HCT116 (cell line): ENCODE measurements at regions not wholly inside any gene's neighbourhood (a gene's known extent, or its start where the extent isn't known, plus 50 kb on each side); places are given as distances from the start of the nearest gene placed in this dataset.

Experiments used
- CBX3 ChIP-seq: IDR thresholded peaks from 2 replicates; pipeline ENCODE4 v1.6.1; 2012; ENCODE audit warnings: low read depth
- CEBPB ChIP-seq: IDR thresholded peaks from 2 replicates; pipeline ENCODE4 v1.6.1; 2012; ENCODE audit warnings: low read depth
- EZH2phosphoT487 ChIP-seq: fragments of 200-600 bp; IDR thresholded peaks from 2 replicates; pipeline ENCODE4 v1.6.1; 2018; ENCODE audit warnings: antibody characterized with exemption, borderline replicate concordance
- POLR2AphosphoS5 ChIP-seq: IDR thresholded peaks from 2 replicates; pipeline ENCODE4 v1.6.1; 2011; ENCODE audit warnings: mild to moderate bottlenecking, low read depth, low read length, moderate library complexity
- SIN3A ChIP-seq: IDR thresholded peaks from 2 replicates; pipeline ENCODE4 v1.6.1; 2012; ENCODE audit warnings: low read depth
- SP1 ChIP-seq: IDR thresholded peaks from 2 replicates; pipeline ENCODE4 v1.6.1; 2012; ENCODE audit warnings: low read depth
- SRF ChIP-seq: IDR thresholded peaks from 2 replicates; pipeline ENCODE4 v1.6.1; 2012; ENCODE audit warnings: low read depth
- YY1 ChIP-seq: IDR thresholded peaks from 2 replicates; pipeline ENCODE4 v1.6.1; 2011; ENCODE audit warnings: low read length, low read depth, moderate library complexity, mild to moderate bottlenecking; ENCODE audit not compliant: insufficient replicate concordance; ENCODE audit errors: extremely low read depth
- ZFX ChIP-seq: fragments of 450-650 bp; IDR thresholded peaks from 2 replicates; pipeline ENCODE4 v1.6.1; 2017
- TF ChIP-seq, protein P1 (sequence below): IDR thresholded peaks from 2 replicates; pipeline ENCODE4 v1.6.1; 2012; ENCODE audit warnings: low read depth
- TF ChIP-seq, protein P2 (sequence below), 3 experiments: fragments of 200-600 bp in 1 of 3; sonication (generic) in 1 of 3; IDR thresholded peaks in 2 of 3; conservative IDR thresholded peaks in 1 of 3; 2 replicates each; pipeline ENCODE4 v1.5.1; 2012 to 2017; ENCODE audit warnings: low read depth in 2 of 3, low read length in 2 of 3, antibody characterized with exemption in 1 of 3, borderline replicate concordance in 1 of 3, control low read depth in 1 of 3, mild to moderate bottlenecking in 1 of 3, mixed read lengths in 1 of 3, mixed run types in 1 of 3, moderate library complexity in 1 of 3; ENCODE audit not compliant: insufficient read depth in 1 of 3

DNA sequence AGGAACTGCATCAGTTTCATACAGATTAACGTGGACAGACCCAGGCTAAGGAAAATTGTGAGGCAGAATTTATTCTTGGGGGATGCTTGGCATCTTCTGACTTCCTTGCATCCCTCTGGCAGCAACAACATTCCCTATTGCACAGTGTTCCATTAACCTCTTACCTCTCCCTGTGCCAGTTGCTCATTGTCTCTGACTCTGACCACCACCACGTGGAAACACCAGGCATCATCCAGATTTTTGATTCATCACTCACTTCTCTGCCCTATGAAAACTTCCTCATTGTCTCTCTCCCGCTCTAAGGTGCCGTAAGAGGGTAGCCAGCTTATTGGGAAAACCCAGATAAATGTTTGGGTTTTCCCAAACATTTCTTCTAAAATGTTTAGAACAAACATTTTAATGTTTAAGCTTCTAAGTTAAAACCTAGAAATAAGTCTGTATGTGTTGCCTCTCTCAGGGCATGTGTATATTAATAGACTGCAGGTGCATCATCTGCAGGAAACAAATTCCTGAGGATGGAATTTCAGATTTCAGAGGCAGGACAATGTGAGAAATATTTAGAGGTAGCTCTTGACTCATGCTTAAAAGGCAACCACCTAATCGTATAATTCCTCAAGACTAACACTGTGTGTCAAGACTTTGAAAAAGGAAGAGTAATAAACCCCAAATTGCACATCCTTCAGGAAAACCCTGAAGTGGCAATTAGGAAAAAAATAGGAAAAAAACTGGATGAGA, 64.5 kb upstream of the SLC35F4 start:
- TF ChIP-seq SIN3A = no peak
- no peak for TF ChIP-seq CEBPB
- no peak for TF ChIP-seq CBX3
- TF ChIP-seq, protein P1, sequence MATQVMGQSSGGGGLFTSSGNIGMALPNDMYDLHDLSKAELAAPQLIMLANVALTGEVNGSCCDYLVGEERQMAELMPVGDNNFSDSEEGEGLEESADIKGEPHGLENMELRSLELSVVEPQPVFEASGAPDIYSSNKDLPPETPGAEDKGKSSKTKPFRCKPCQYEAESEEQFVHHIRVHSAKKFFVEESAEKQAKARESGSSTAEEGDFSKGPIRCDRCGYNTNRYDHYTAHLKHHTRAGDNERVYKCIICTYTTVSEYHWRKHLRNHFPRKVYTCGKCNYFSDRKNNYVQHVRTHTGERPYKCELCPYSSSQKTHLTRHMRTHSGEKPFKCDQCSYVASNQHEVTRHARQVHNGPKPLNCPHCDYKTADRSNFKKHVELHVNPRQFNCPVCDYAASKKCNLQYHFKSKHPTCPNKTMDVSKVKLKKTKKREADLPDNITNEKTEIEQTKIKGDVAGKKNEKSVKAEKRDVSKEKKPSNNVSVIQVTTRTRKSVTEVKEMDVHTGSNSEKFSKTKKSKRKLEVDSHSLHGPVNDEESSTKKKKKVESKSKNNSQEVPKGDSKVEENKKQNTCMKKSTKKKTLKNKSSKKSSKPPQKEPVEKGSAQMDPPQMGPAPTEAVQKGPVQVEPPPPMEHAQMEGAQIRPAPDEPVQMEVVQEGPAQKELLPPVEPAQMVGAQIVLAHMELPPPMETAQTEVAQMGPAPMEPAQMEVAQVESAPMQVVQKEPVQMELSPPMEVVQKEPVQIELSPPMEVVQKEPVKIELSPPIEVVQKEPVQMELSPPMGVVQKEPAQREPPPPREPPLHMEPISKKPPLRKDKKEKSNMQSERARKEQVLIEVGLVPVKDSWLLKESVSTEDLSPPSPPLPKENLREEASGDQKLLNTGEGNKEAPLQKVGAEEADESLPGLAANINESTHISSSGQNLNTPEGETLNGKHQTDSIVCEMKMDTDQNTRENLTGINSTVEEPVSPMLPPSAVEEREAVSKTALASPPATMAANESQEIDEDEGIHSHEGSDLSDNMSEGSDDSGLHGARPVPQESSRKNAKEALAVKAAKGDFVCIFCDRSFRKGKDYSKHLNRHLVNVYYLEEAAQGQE = no peak
- no peak for TF ChIP-seq POLR2AphosphoS5
- no peak for TF ChIP-seq ZFX
- TF ChIP-seq SP1 = no peak
- TF ChIP-seq EZH2phosphoT487 = no peak
- no peak for TF ChIP-seq YY1
- TF ChIP-seq, protein P2, sequence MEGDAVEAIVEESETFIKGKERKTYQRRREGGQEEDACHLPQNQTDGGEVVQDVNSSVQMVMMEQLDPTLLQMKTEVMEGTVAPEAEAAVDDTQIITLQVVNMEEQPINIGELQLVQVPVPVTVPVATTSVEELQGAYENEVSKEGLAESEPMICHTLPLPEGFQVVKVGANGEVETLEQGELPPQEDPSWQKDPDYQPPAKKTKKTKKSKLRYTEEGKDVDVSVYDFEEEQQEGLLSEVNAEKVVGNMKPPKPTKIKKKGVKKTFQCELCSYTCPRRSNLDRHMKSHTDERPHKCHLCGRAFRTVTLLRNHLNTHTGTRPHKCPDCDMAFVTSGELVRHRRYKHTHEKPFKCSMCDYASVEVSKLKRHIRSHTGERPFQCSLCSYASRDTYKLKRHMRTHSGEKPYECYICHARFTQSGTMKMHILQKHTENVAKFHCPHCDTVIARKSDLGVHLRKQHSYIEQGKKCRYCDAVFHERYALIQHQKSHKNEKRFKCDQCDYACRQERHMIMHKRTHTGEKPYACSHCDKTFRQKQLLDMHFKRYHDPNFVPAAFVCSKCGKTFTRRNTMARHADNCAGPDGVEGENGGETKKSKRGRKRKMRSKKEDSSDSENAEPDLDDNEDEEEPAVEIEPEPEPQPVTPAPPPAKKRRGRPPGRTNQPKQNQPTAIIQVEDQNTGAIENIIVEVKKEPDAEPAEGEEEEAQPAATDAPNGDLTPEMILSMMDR (IDR thresholded peaks at IDR 0.05 in 2 of 3, conservative IDR thresholded peaks at IDR 0.05 in 1 of 3; ENCODE audit: borderline replicate concordance in 1 of 3, insufficient read depth in 1 of 3, low read depth in 2 of 3, low read length in 2 of 3) = no peak
- no peak for TF ChIP-seq SRF
